CD14-positive monocyte (primary cell): ENCODE measurements at regions not wholly inside any gene's neighbourhood (a gene's known extent, or its start where the extent isn't known, plus 50 kb on each side); places are given as distances from the start of the nearest gene placed in this dataset.

ENCODE experiments used
- DNase-seq, 3 donors: peaks; one replicate each; pipeline ENCODE4 v3.0.0-alpha.2; 2011 to 2022
- H2AFZ ChIP-seq: 2 replicates; pipeline ENCODE4 v1.6.0; 2012; ENCODE audit warnings: mild to moderate bottlenecking, low read depth, low read length, inconsistent platforms; ENCODE audit not compliant: insufficient read depth, poor library complexity, severe bottlenecking
- H3K27ac ChIP-seq, 2 donors: 1 replicate in 1 of 2; 2 replicates in 1 of 2; pipeline ENCODE4 v1.5.1; 2012 to 2013; ENCODE audit warnings: low read length in 2 of 2, control low read depth in 1 of 2, inconsistent platforms in 1 of 2, low read depth in 1 of 2, mild to moderate bottlenecking in 1 of 2
- H3K27me3 ChIP-seq, 2 donors: one replicate each; pipeline versions ENCODE4 v1.6.0 to v1.6.1; 2011 to 2013; ENCODE audit warnings: low read length in 2 of 2; ENCODE audit not compliant: control insufficient read depth in 2 of 2, insufficient read depth in 2 of 2
- H3K36me3 ChIP-seq, 2 donors: replicated peaks in 1 of 2; 1 replicate in 1 of 2; 2 replicates in 1 of 2; pipeline versions ENCODE4 v1.5.1 to v1.6.1; 2012 to 2013; ENCODE audit warnings: low read length in 2 of 2, control low read depth in 1 of 2, inconsistent platforms in 1 of 2, mild to moderate bottlenecking in 1 of 2; ENCODE audit not compliant: insufficient read depth in 2 of 2, control insufficient read depth in 1 of 2
- H3K4me1 ChIP-seq, 2 donors: 1 replicate in 1 of 2; 2 replicates in 1 of 2; pipeline versions ENCODE4 v1.5.1 to v1.6.1; 2012 to 2013; ENCODE audit warnings: low read length in 2 of 2, control low read depth in 1 of 2, inconsistent platforms in 1 of 2, mild to moderate bottlenecking in 1 of 2, moderate library complexity in 1 of 2; ENCODE audit not compliant: insufficient read depth in 2 of 2, control insufficient read depth in 1 of 2
- H3K4me2 ChIP-seq: replicated peaks from 2 replicates; pipeline ENCODE3; 2012; ENCODE audit warnings: low read length, moderate library complexity, mild to moderate bottlenecking; ENCODE audit not compliant: poor library complexity, severe bottlenecking; ENCODE audit errors: extremely low read depth
- H3K4me3 ChIP-seq, 3 experiments: fragments of 200-600 bp in 1 of 3; sonication (generic) in 1 of 3; replicated peaks in 1 of 3; 1 replicate in 2 of 3; 2 replicates in 1 of 3; pipeline ENCODE4 v1.5.1; 2011 to 2013; ENCODE audit warnings: low read length in 3 of 3, mild to moderate bottlenecking in 3 of 3, control low read depth in 2 of 3, low read depth in 2 of 3, inconsistent platforms in 1 of 3, moderate library complexity in 1 of 3
- H3K79me2 ChIP-seq: 2 replicates; pipeline ENCODE4 v1.6.0; 2012; ENCODE audit warnings: mild to moderate bottlenecking, control low read depth, inconsistent platforms, low read length, moderate library complexity; ENCODE audit not compliant: insufficient read depth
- H3K9ac ChIP-seq: 2 replicates; pipeline ENCODE4 v1.6.0; 2017; ENCODE audit warnings: low read length, mild to moderate bottlenecking; ENCODE audit not compliant: insufficient read depth, poor library complexity, severe bottlenecking
- H3K9me3 ChIP-seq, 2 donors: replicated peaks in 1 of 2; 1 replicate in 1 of 2; 2 replicates in 1 of 2; pipeline versions ENCODE4 v1.5.1 to v1.6.1; 2012 to 2013; ENCODE audit warnings: low read length in 2 of 2, control low read depth in 1 of 2; ENCODE audit not compliant: control insufficient read depth in 1 of 2, insufficient read depth in 1 of 2
- H4K20me1 ChIP-seq: 2 replicates; pipeline ENCODE4 v1.6.0; 2012; ENCODE audit warnings: mild to moderate bottlenecking, low read length, control low read depth, moderate library complexity; ENCODE audit not compliant: insufficient read depth
- H3K27ac Mint-ChIP-seq, 7 donors: one replicate each; pipeline ENCODE4 v1.8.0; 2020; ENCODE audit warnings: mild to moderate bottlenecking in 7 of 7, mixed read lengths in 7 of 7, moderate library complexity in 6 of 7, inconsistent platforms in 2 of 7
- H3K27me3 Mint-ChIP-seq, 3 donors: one replicate each; pipeline ENCODE4 v1.8.0; 2021 to 2022; ENCODE audit warnings: low read depth in 3 of 3, mild to moderate bottlenecking in 3 of 3, mixed read lengths in 3 of 3, moderate library complexity in 3 of 3, inconsistent platforms in 1 of 3
- H3K36me3 Mint-ChIP-seq, 2 donors: one replicate each; pipeline ENCODE4 v1.8.0; 2020; ENCODE audit warnings: mixed read lengths in 2 of 2, inconsistent platforms in 1 of 2, mild to moderate bottlenecking in 1 of 2
- H3K4me1 Mint-ChIP-seq: one replicate; pipeline ENCODE4 v1.8.0; 2020; ENCODE audit warnings: mild to moderate bottlenecking, mixed read lengths
- H3K4me3 Mint-ChIP-seq, 2 donors: one replicate each; pipeline ENCODE4 v1.8.0; 2020; ENCODE audit warnings: mild to moderate bottlenecking in 2 of 2, mixed read lengths in 2 of 2, moderate library complexity in 1 of 2
- H3K9me3 Mint-ChIP-seq, 7 donors: one replicate each; pipeline ENCODE4 v1.8.0; 2020 to 2022; ENCODE audit warnings: mixed read lengths in 7 of 7, mild to moderate bottlenecking in 6 of 7, moderate library complexity in 6 of 7, inconsistent platforms in 2 of 7
- CTCF ChIP-seq: fragments of 200-600 bp; IDR thresholded peaks from one replicate; pipeline ENCODE4 v1.8.0; 2022; ENCODE audit warnings: antibody characterized with exemption, mild to moderate bottlenecking
- WGBS: methylation state at CpG from one replicate; pipeline ENCODE4 v1.1.5; 2013; ENCODE audit warnings: missing lambda C conversion rate; ENCODE audit not compliant: insufficient coverage; 5-methylcytosine and 5-hydroxymethylcytosine counted together
- intact Hi-C, 2 donors: fragments of 100-400 bp; cut with micrococcal nuclease; formaldehyde crosslinking; loops; one replicate each; pipeline versions ENCODE4 v1.15.0 to v1.15.1; 2023

- Histone ChIP-seq H4K20me1 (no peaks in the 10 kb centered on the region), H3K4me3 (no peak overlapping the region), H3K4me1 (no peaks in the 10 kb centered on the region), H3K79me2 (no peaks in the 10 kb centered on the region), H2AFZ (no peak overlapping the region), H3K36me3 (no peaks in the 10 kb centered on the region), H3K27me3 (no peaks in the 10 kb centered on the region), H3K4me2 (no peak overlapping the region), H3K9me3 (peaks cover 11 to 19% of the 10 kb centered on the region in 2 donors), H3K9ac (no peak overlapping the region), H3K27ac (no peak overlapping the region)
- Mint-ChIP-seq H3K36me3 (no peaks in the 10 kb centered on the region), H3K9me3 (peaks cover 3 to 15% (median 5%) of the 10 kb centered on the region in 7 donors), H3K4me1 (peaks cover 3% of the 10 kb centered on the region), H3K27ac (no peak overlapping the region), H3K4me3 (no peak overlapping the region), H3K27me3 (peaks cover 0 to 4% (median 1%) of the 10 kb centered on the region in 3 donors)
- no peak for TF ChIP-seq CTCF
- WGBS = 94% methylated on average over 9 of the region's 16 CpGs
- DNase-seq = no peak
- intact Hi-C loops = no loop called here
Observed at GRCh38 chr19:31717269-31717923, 368.2 kb upstream of the TSHZ3 start.

GRCh38 chr19:31718032-31718431 is 368.8 kb upstream of the TSHZ3 start:
- Histone ChIP-seq H3K9ac (no peak overlapping the region), H3K9me3 (peaks cover 5 to 17% of the 10 kb centered on the region in 2 donors), H3K4me1 (no peaks in the 10 kb centered on the region), H3K36me3 (no peaks in the 10 kb centered on the region), H3K79me2 (no peaks in the 10 kb centered on the region), H3K4me2 (no peak overlapping the region), H3K27ac (no peak overlapping the region), H3K4me3 (no peak overlapping the region), H2AFZ (no peak overlapping the region), H4K20me1 (no peaks in the 10 kb centered on the region), H3K27me3 (no peaks in the 10 kb centered on the region)
- peaks cover 3% of the 10 kb centered on the region for H3K4me1 Mint-ChIP-seq
- 79% methylated on average over 4 of the region's 6 CpGs for WGBS
- no peak overlapping the region for H3K4me3 Mint-ChIP-seq
- H3K27me3 Mint-ChIP-seq = peaks cover 0 to 4% (median 1%) of the 10 kb centered on the region in 3 donors
- H3K27ac Mint-ChIP-seq = no peak overlapping the region
- peaks cover 0 to 13% (median 3%) of the 10 kb centered on the region in 7 donors for H3K9me3 Mint-ChIP-seq
- no peaks in the 10 kb centered on the region for H3K36me3 Mint-ChIP-seq
- intact Hi-C loops = no loop called here
- DNase-seq = no peak
- TF ChIP-seq CTCF = no peak
